Heart left ventricle (tissue), 16 donors: ENCODE measurements at regions not wholly inside any gene's neighbourhood (a gene's known extent, or its start where the extent isn't known, plus 50 kb on each side); places are given as distances from the start of the nearest gene placed in this dataset.
A peak's percentile ranks its signal among the peaks of the same experiment; 100 is the strongest.

Experiments used
- ATAC-seq, 4 donors: fragments of 200-7000 bp; cut with Tn5 transposase; one replicate each; pipeline ENCODE4 v1.9.1; 2020 to 2022; ENCODE audit warnings: moderate library complexity in 4 of 4, mild to moderate bottlenecking in 3 of 4, moderate number of reproducible peaks in 1 of 4
- DNase-seq, 5 donors: peaks; one replicate each; pipeline ENCODE4 v3.0.0-alpha.2; 2020
- H3K27ac ChIP-seq, 12 donors: fragments of 200-600 bp; sonication (generic) in 4 of 12; one replicate each; pipeline versions ENCODE4 v1.5.0 to v1.8.0; 2016 to 2022; ENCODE audit warnings: mild to moderate bottlenecking in 2 of 12
- H3K27me3 ChIP-seq, 9 donors: fragments of 200-600 bp; sonication (generic) in 2 of 9; one replicate each; pipeline versions ENCODE4 v1.5.1 to v1.8.0; 2016 to 2022; ENCODE audit warnings: mild to moderate bottlenecking in 3 of 9
- H3K36me3 ChIP-seq, 9 donors: fragments of 200-600 bp; sonication (generic) in 2 of 9; one replicate each; pipeline versions ENCODE4 v1.5.0 to v1.8.0; 2018 to 2022; ENCODE audit warnings: mild to moderate bottlenecking in 2 of 9
- H3K4me1 ChIP-seq, 12 donors: fragments of 200-600 bp; sonication (generic) in 4 of 12; one replicate each; pipeline versions ENCODE4 v1.5.0 to v1.8.0; 2016 to 2022; ENCODE audit warnings: mild to moderate bottlenecking in 3 of 12
- H3K4me3 ChIP-seq, 12 donors: fragments of 200-600 bp; sonication (generic) in 4 of 12; one replicate each; pipeline versions ENCODE4 v1.5.0 to v1.8.0; 2017 to 2022; ENCODE audit warnings: mild to moderate bottlenecking in 9 of 12, moderate library complexity in 4 of 12
- H3K9me3 ChIP-seq, 12 donors: fragments of 200-600 bp; sonication (generic) in 4 of 12; one replicate each; pipeline versions ENCODE4 v1.5.0 to v1.8.0; 2016 to 2022; ENCODE audit warnings: mild to moderate bottlenecking in 1 of 12
- POLR2A ChIP-seq, 2 donors: fragments of 450-650 bp; IDR thresholded peaks; one replicate each; pipeline ENCODE4 v1.6.1; 2017; ENCODE audit warnings: antibody characterized with exemption in 2 of 2, mild to moderate bottlenecking in 2 of 2, moderate library complexity in 2 of 2
- WGBS, 4 donors: extraction: QIAGEN DNeasy Blood & Tissue Kit in 2 of 4; methylation state at CpG; one replicate each; pipeline versions ENCODE4 v1.1.5 to v1.1.7; 2013 to 2018; 5-methylcytosine and 5-hydroxymethylcytosine counted together
- intact Hi-C, 10 donors: fragments of 100-400 bp; cut with DNase I; formaldehyde crosslinking; loops; one replicate each; pipeline versions ENCODE4 v1.11.1 to v1.14.2; 2022
- TF ChIP-seq, protein P1 (sequence below), 12 donors: fragments of 200-600 bp; sonication (generic) in 4 of 12; IDR thresholded peaks; one replicate each; pipeline versions ENCODE4 v1.5.0 to v1.8.0; 2018 to 2022; ENCODE audit warnings: antibody characterized with exemption in 12 of 12, mild to moderate bottlenecking in 5 of 12
- donor health status: ischemic (EF 13 %, LVEDD 7.1; RV severe dilation, severe dysfunction).
- donor health status: healthy with polysubstance abuse.
- donor health status: DM: no; HTN: yes; CAD: no.
- donor health status: DM: no; HTN: no; CAD: no.
- donor health status: ischemic (EF 25% LVEDD 6.9; RV normal size, moderate dysfunction).
- donor health status: ischemic (EF 25% LVEDD 5.7; RV mildly dilated, moderate dysfunction).
- donor health status: healthy.
- donor health status: DM: yes; HTN: yes; CAD: no.
- donor health status: ischemic (EF 35%, LVEDD 5.7; RV mildly dilated, moderate dysfunction).
- donor health status: nonischemic (EF 11% LVEDD 7.7; RV severe dilation, severe dysfunction).
- donor health status: DM: yes; HTN: yes; CAD: no.
- donor health status: PGD.
- donor health status: ischemic (EF 29% LVEDD 5.4; RV normal size, mild dysfunction).
- donor health status: nonischemic (EF 23%, LVEDD 6.1; RV moderate dilation, normal function).

DNA sequence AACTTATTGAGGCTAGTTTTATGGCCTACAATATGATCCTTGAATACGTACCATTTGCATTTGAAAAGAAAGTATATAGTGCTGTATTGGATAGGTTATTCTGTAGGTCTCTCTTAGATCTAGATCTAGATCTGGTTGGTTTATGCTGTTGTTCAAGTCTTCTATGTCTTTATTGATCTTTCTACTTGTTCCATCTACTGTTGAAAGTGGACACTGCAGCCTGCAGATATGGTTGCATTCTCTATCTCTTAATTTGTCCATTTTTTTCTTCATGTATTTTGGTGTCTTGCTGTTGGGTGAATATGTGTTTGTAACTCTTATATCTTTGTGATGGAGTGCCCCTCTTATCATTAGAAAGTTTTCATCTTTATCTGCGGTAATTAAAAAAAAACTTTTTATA lies 139.4 kb upstream of the PCDH15 start:
- no peaks in the 10 kb centered on the region for H3K27me3 ChIP-seq
- TF ChIP-seq POLR2A (IDR thresholded peaks at IDR 0.05), result no peak
- TF ChIP-seq, protein P1, sequence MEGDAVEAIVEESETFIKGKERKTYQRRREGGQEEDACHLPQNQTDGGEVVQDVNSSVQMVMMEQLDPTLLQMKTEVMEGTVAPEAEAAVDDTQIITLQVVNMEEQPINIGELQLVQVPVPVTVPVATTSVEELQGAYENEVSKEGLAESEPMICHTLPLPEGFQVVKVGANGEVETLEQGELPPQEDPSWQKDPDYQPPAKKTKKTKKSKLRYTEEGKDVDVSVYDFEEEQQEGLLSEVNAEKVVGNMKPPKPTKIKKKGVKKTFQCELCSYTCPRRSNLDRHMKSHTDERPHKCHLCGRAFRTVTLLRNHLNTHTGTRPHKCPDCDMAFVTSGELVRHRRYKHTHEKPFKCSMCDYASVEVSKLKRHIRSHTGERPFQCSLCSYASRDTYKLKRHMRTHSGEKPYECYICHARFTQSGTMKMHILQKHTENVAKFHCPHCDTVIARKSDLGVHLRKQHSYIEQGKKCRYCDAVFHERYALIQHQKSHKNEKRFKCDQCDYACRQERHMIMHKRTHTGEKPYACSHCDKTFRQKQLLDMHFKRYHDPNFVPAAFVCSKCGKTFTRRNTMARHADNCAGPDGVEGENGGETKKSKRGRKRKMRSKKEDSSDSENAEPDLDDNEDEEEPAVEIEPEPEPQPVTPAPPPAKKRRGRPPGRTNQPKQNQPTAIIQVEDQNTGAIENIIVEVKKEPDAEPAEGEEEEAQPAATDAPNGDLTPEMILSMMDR (IDR thresholded peaks at IDR 0.05), result peak in 5 of 12 donors; percentile 9 to 25 (median 21)
- H3K4me1 ChIP-seq, result no peaks in the 10 kb centered on the region
- H3K36me3 ChIP-seq, result no peaks in the 10 kb centered on the region
- no peak overlapping the region for H3K27ac ChIP-seq
- 93 to 98% (median 95%) methylated on average over 2 of the region's 2 CpGs for WGBS, 4 donors
- DNase-seq (no peak), ATAC-seq (no peak)
- no peak overlapping the region for H3K4me3 ChIP-seq
- no peaks in the 10 kb centered on the region for H3K9me3 ChIP-seq
- intact Hi-C loops, result no loop called here

DNA sequence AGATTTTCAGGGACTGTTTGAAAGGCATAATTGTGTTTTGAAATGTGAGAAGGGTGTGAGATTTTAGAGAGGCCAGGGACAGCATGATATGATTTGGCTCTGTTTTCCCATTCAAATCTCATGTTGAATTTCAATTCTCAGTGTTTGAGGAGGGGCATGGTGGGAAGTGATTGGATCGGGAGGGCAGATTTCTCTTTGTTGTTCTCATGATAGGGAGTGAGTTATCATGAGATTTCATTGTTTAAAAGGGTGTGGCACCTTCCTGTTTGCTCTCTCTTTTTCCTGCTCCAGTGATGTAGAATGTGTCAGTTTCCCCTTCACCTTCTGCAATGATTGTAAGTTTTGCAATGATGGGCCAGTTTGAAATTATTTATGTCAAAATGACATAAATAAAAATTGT lies 113.0 kb upstream of the PCDH15 start:
- DNase-seq, result no peak
- Histone ChIP-seq H3K27ac (no peak overlapping the region), H3K27me3 (no peaks in the 10 kb centered on the region), H3K4me1 (no peaks in the 10 kb centered on the region), H3K4me3 (no peak overlapping the region), H3K36me3 (no peaks in the 10 kb centered on the region), H3K9me3 (peaks cover 0 to 14% (median 0%) of the 10 kb centered on the region in 12 donors)
- TF ChIP-seq, protein P1 (IDR thresholded peaks at IDR 0.05), result no peak
- no peak for TF ChIP-seq POLR2A (IDR thresholded peaks at IDR 0.05)
- intact Hi-C loops, result no loop called here
- 38 to 52% (median 45%) methylated on average over 1 of the region's 1 CpG for WGBS, 4 donors
- no peak for ATAC-seq

DNA sequence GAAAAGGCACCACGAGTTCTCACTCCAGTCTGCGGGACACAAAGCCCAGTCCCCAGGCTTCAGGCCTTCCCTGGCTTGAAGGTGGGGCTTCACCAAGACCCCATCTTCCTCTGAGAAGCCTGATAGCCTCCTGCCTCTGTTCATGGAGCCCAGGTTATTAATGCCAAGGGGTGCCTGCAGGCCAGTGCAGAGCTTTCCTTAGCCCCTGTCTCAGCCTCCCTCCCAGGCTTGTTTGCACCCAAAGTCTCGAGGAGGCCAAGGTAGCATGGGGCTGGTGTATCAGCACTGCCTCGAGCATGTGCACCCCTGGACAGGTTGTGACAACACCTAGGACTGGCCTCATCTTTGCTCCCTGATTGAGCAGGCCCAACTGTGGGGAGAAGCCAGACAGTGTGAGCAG lies 108.1 kb upstream of the PCDH15 start:
- TF ChIP-seq, protein P1 (IDR thresholded peaks at IDR 0.05), result no peak
- TF ChIP-seq POLR2A (IDR thresholded peaks at IDR 0.05), result no peak
- Histone ChIP-seq H3K27me3 (no peaks in the 10 kb centered on the region), H3K4me1 (no peaks in the 10 kb centered on the region), H3K27ac (no peak overlapping the region), H3K9me3 (peaks cover 0 to 14% (median 0%) of the 10 kb centered on the region in 12 donors), H3K4me3 (no peak overlapping the region), H3K36me3 (no peaks in the 10 kb centered on the region)
- ATAC-seq, result no peak
- 72 to 89% (median 78%) methylated on average over 4 of the region's 4 CpGs; no CpG with 5 or more reads in 1 of the 4 donors for WGBS, 4 donors
- no peak for DNase-seq
- intact Hi-C loops, result no loop called here

DNA sequence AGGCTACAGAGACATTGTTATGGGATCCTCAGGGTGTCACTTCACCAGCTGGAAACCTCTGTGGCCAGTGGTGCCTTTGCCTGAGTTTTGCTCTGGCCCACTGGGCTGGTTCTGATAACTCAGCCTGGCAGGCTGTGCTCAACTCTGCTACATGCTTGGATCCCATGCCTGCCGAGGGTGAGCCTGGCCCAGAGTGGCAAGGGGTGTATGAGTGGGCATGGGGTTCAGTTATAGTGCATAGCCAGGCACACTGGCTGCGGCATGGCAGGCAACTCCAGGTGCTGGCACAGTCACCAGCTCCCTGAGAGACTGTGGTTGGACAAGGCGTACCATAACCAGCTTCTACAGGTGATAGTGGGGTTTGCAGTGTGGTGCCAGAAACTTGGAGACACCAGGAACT lies 107.0 kb upstream of the PCDH15 start:
- WGBS, 4 donors, result 67 to 100% (median 88%) methylated on average over 1 to 3 of the region's 3 CpGs

More for the DNA sequence above, 107.0 kb upstream of the PCDH15 start:
- Histone ChIP-seq H3K4me1 (no peaks in the 10 kb centered on the region), H3K27me3 (no peaks in the 10 kb centered on the region), H3K27ac (no peak overlapping the region), H3K9me3 (peaks cover 0 to 11% (median 0%) of the 10 kb centered on the region in 12 donors), H3K4me3 (no peak overlapping the region), H3K36me3 (no peaks in the 10 kb centered on the region)
- peak in 1 of 4 donors; percentile 20 for ATAC-seq
- intact Hi-C loops, result no loop called here
- TF ChIP-seq, protein P1 (IDR thresholded peaks at IDR 0.05), result no peak
- no peak for TF ChIP-seq POLR2A (IDR thresholded peaks at IDR 0.05)
- DNase-seq, result no peak
